G401.6 (cell line): ENCODE measurements at regions not wholly inside any gene's neighbourhood (a gene's known extent, or its start where the extent isn't known, plus 50 kb on each side); places are given as distances from the start of the nearest gene placed in this dataset.

Source experiments
- FAIRE-seq: peaks from 2 replicates; lab custom pipeline; 2012; peaks lifted over from hg19 to GRCh38; lab: Jason Lieb, UNC

- no peak for FAIRE-seq
Observed at GRCh38 chr6:1257778-1258177, 54.1 kb upstream of the FOXQ1 start.

GRCh38 chr6:1256435-1257008 is 55.4 kb upstream of the FOXQ1 start:
- FAIRE-seq = no peak

- no peak for FAIRE-seq
Observed at GRCh38 chr6:1255636-1256365, 56.1 kb upstream of the FOXQ1 start.

- FAIRE-seq = no peak
Observed at GRCh38 chr6:1254326-1254725, 57.6 kb upstream of the FOXQ1 start.

- FAIRE-seq = no peak
Observed at GRCh38 chr6:1253816-1254215, 58.1 kb upstream of the FOXQ1 start.

- no peak for FAIRE-seq
Observed at GRCh38 chr6:1251198-1252155, 60.4 kb upstream of the FOXQ1 start.

- no peak for FAIRE-seq
Observed at GRCh38 chr6:1250489-1251197, 61.3 kb upstream of the FOXQ1 start.

GRCh38 chr6:1247894-1248293 is 64.0 kb upstream of the FOXQ1 start:
- FAIRE-seq = no peak

GRCh38 chr6:1247056-1247455 is 64.8 kb upstream of the FOXQ1 start:
- no peak for FAIRE-seq

GRCh38 chr6:1244941-1245340 is 67.0 kb upstream of the FOXQ1 start:
- no peak for FAIRE-seq

- no peak for FAIRE-seq
Observed at GRCh38 chr6:1244278-1244677, 67.6 kb upstream of the FOXQ1 start.

GRCh38 chr6:1242446-1242845 is 69.5 kb upstream of the FOXQ1 start:
- FAIRE-seq = no peak

GRCh38 chr6:1242021-1242420 is 69.9 kb upstream of the FOXQ1 start:
- no peak for FAIRE-seq

- no peak for FAIRE-seq
Observed at GRCh38 chr6:1240766-1241318, 71.1 kb upstream of the FOXQ1 start.

- no peak for FAIRE-seq
Observed at GRCh38 chr6:1239805-1240204, 72.1 kb upstream of the FOXQ1 start.

GRCh38 chr6:1238040-1238439 is 73.9 kb upstream of the FOXQ1 start:
- no peak for FAIRE-seq

GRCh38 chr6:1237636-1238035 is 74.3 kb upstream of the FOXQ1 start:
- FAIRE-seq = no peak

- no peak for FAIRE-seq
Observed at GRCh38 chr6:1235825-1236224, 76.1 kb upstream of the FOXQ1 start.

- FAIRE-seq = no peak
Observed at GRCh38 chr6:1233924-1234323, 78.0 kb upstream of the FOXQ1 start.

GRCh38 chr6:1232578-1232977 is 79.3 kb upstream of the FOXQ1 start:
- no peak for FAIRE-seq

- FAIRE-seq = no peak
Observed at GRCh38 chr6:1231941-1232340, 80.0 kb upstream of the FOXQ1 start.
